Astrocyte of the cerebellum (primary cell): ENCODE measurements at regions not wholly inside any gene's neighbourhood (a gene's known extent, or its start where the extent isn't known, plus 50 kb on each side); places are given as distances from the start of the nearest gene placed in this dataset.

Experiments
- DNase-seq: peaks from one replicate; pipeline ENCODE4 v3.0.0-alpha.2; 2011; ENCODE audit warnings: low read depth
- H3K4me3 ChIP-seq: 2 replicates; pipeline ENCODE4 v1.5.1; 2011; ENCODE audit warnings: mild to moderate bottlenecking, low read depth, low read length, moderate library complexity
- in situ Hi-C: cut with HindIII; loops from 2 replicates; pipeline ENCODE4 v1.10.0; 2017; ENCODE audit warnings: low sequenced_read_pairs
- TF ChIP-seq, protein P1 (sequence below): IDR thresholded peaks from 2 replicates; pipeline ENCODE4 v1.5.1; 2012; ENCODE audit warnings: low read length, low read depth, moderate library complexity, mild to moderate bottlenecking; ENCODE audit errors: missing control alignments

DNA sequence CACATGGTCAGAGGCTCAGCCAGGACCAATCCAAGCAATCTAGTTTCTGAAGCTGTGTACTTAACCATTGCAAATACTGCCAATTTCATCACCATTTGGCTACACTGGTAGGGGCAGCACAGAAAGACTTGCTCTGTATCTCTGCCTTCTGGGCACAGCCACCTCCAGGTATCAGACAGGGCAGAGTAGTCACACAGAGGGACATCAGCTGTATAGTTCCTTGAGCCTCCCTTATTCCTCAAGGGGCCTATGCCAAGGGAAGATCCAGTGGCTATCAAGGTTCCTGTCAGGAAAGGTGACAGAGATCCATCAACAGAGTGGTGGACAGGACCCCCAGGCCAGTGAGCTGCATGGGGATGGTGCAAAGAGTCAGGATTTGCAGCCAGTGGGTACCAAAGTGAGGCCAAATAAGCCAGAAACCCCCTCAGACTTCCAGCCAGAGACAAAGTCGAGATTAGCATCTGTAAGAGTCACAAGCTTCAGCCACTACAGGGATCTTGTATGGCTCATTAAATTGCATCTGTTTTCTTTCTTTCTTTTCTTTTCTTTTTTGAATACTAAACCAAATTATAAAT, 381.6 kb upstream of the CPEB2 start:
- TF ChIP-seq, protein P1, sequence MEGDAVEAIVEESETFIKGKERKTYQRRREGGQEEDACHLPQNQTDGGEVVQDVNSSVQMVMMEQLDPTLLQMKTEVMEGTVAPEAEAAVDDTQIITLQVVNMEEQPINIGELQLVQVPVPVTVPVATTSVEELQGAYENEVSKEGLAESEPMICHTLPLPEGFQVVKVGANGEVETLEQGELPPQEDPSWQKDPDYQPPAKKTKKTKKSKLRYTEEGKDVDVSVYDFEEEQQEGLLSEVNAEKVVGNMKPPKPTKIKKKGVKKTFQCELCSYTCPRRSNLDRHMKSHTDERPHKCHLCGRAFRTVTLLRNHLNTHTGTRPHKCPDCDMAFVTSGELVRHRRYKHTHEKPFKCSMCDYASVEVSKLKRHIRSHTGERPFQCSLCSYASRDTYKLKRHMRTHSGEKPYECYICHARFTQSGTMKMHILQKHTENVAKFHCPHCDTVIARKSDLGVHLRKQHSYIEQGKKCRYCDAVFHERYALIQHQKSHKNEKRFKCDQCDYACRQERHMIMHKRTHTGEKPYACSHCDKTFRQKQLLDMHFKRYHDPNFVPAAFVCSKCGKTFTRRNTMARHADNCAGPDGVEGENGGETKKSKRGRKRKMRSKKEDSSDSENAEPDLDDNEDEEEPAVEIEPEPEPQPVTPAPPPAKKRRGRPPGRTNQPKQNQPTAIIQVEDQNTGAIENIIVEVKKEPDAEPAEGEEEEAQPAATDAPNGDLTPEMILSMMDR: no peak
- DNase-seq: no peak
- in situ Hi-C loops: no loop called here
- no peak overlapping the region for H3K4me3 ChIP-seq

DNA sequence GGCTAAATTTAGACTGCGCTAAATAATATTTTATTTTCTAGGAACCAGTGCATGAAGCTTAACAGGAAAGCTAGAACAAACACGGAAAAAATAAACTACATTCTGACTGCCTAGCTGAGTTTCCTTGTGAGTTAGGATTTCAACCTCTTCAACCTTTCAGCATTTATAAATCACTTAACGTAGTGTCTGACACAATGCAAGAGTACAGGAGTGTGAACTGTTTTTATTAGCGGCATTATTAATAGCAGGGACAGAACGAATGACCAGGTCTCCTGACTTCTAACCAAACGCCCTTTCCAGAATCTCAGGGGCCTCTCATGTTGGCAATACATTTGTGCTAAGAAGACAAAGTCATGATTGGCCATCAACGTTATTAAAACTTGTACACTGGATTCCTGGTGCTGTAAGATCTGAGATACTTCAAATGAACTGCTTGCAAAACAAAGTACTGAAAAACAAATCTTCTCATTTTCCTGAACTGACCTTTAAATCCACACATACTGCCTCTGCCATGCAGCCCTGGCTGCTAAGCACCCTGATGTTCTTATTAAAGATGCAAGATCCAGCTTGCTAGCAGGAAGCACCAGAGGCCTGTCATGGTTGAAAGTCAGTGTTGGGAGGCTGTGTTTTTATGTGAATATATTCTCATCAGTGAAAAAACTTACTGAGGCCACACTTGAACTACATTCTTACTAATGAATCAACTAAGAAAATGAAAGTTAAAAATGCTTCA, 380.4 kb upstream of the CPEB2 start:
- TF ChIP-seq, protein P1: no peak
- in situ Hi-C loops: no loop called here
- no peak for DNase-seq
- no peak overlapping the region for H3K4me3 ChIP-seq

GRCh38 chr4:14627038-14627437, 375.2 kb upstream of the CPEB2 start:
- in situ Hi-C loops: no loop called here
- TF ChIP-seq, protein P1: no peak
- no peak for DNase-seq

GRCh38 chr4:14631806-14632440, 370.4 kb upstream of the CPEB2 start:
- H3K4me3 ChIP-seq: no peak overlapping the region
- TF ChIP-seq, protein P1: no peak
- no peak for DNase-seq
- in situ Hi-C loops: no loop called here

More at GRCh38 chr4:14627038-14627437, 375.2 kb upstream of the CPEB2 start:
- H3K4me3 ChIP-seq: no peak overlapping the region

DNA sequence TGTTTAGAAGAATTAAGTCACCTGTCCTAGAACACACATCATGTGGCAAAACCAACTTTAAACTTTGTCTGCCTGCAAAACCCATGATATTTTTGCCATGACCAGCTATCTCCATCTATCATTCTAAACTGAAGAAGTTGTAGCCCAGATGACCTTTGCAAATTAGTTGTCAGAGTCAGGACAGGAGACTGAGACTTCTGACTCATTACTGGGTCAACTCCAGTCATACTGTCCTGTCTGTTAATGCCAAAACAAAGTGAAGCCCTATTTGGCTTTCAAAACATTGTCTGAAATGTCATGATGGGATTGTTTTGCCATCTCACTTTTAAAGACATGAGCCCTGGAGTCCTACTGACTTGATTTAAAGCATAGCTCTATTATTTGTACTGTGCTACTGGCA, 365.7 kb upstream of the CPEB2 start:
- no peak overlapping the region for H3K4me3 ChIP-seq
- in situ Hi-C loops: no loop called here
- no peak for DNase-seq
- TF ChIP-seq, protein P1: no peak

DNA sequence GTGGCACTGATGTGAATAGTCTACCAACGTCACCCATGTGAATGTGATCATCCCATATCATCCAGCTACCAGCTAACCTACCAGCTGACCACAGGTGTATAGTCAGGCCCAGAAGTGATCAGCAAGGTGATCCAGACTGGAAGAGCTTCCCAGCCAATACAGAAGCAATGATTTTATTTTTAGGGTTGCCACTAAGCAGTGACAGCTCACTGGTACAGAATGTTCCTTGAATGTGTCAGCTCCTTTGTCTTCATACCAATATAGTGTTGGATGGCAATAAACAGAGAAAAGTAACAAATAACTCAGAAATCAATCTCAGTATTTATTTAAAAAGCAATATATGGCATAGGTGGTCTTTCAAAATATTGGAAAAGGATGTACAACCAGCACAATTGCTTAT, 361.8 kb upstream of the CPEB2 start:
- in situ Hi-C loops: no loop called here
- TF ChIP-seq, protein P1: no peak
- no peak for DNase-seq
- H3K4me3 ChIP-seq: no peak overlapping the region
